ENCODE measurements at regions not wholly inside any gene's neighbourhood (a gene's known extent, or its start where the extent isn't known, plus 50 kb on each side); places are given as distances from the start of the nearest gene placed in this dataset.
"Not testable (repeated sequence)": the region's sequence is repeated elsewhere in the genome, so short reads cannot be mapped to it uniquely, and the experiment has no call there.

- no peak for DNase-seq (ENCODE audit: low spot score in 2 of 2)
Measured at GRCh38 chr6:78383968-78384367, 483.4 kb upstream of the IRAK1BP1 start.

DNA sequence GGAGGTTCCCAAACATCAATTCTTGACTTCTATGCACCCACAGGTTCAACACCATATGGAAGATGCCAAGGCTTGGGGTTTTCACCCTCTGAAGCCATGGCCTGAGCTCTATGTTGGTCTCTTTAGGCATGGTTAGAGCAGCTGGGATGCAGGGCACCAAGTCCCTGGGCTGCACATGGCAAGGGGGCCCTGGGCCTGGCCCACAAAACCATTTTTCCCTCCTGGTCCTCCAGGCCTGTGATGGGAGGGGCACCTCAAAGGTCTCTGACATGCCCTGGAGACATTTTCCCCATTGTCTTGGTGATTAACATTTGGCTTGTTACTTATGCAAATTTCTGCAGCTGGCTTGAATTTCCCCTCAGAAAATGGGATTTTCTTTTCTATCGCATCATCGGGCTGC, 480.5 kb upstream of the IRAK1BP1 start:
- H3K27ac ChIP-seq; H3K27me3 ChIP-seq; H3K4me3 ChIP-seq; DNase-seq (ENCODE audit: low spot score in 2 of 2); H3K4me1 ChIP-seq; intact Hi-C loops (cut with DNase I; ENCODE audit: low total_unique reads); H3K36me3 ChIP-seq: not testable (repeated sequence)
- peaks cover 11 to 46% of the 10 kb centered on the region in 2 donors for H3K9me3 ChIP-seq

More at GRCh38 chr6:78383968-78384367, 483.4 kb upstream of the IRAK1BP1 start:
- no peaks in the 10 kb centered on the region for H3K27me3 ChIP-seq
- no peak overlapping the region for H3K4me3 ChIP-seq
- TF ChIP-seq POLR2AphosphoS5 (IDR thresholded peaks at IDR 0.05) (no peak), CTCF (IDR thresholded peaks at IDR 0.05) (no peak), POLR2A (IDR thresholded peaks at IDR 0.05) (no peak)
- H3K27ac ChIP-seq = no peak overlapping the region
- H3K36me3 ChIP-seq = no peaks in the 10 kb centered on the region
- intact Hi-C loops (cut with DNase I; ENCODE audit: low total_unique reads) = no loop called here
- H3K9me3 ChIP-seq = peaks cover 11 to 47% of the 10 kb centered on the region in 2 donors
- no peaks in the 10 kb centered on the region for H3K4me1 ChIP-seq

DNA sequence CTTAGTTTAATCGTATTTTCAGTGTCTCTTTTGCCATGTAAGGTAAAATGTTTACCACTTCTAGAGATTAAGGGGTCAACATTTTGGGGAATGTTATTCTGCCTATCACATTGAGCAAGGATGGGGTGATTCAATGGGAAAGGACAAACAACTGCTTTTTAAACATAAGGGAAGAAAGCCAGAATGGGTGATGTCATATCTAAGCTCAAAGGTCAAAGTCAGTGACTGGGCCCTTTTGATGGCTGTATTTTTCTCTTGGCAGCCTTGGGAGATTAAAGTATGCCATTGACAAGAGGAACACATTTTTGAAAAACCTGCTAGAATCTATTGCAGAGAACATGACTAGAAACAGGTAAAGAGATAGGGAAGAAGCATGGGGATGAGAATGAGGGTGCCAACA, 477.3 kb upstream of the IRAK1BP1 start:
- intact Hi-C loops (cut with DNase I; ENCODE audit: low total_unique reads) = no loop called here
- Histone ChIP-seq H3K27ac (no peak overlapping the region), H3K4me1 (no peaks in the 10 kb centered on the region), H3K27me3 (no peaks in the 10 kb centered on the region), H3K9me3 (peaks cover 11 to 46% of the 10 kb centered on the region in 2 donors), H3K4me3 (no peak overlapping the region), H3K36me3 (no peaks in the 10 kb centered on the region)
- DNase-seq (ENCODE audit: low spot score in 2 of 2) = no peak
- TF ChIP-seq POLR2AphosphoS5 (IDR thresholded peaks at IDR 0.05) = no peak

DNA sequence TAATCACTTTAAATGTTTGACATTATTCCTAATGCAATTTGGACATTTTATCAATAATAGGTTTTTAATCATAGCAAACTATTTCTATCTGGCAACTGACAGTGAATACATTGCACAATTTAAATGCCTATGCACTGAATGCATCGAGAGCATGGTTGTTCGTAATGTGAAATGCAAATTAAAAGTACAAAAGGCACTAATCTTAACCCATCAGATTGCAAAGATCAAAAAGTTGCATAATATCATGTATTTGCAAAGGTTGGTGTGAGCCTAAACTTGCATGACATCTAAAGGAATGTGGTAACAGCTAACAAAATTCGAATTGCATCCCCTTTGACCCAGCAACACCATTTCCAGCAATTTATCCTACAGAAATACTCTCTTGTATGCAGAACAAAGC, 469.9 kb upstream of the IRAK1BP1 start:
- Histone ChIP-seq H3K4me3 (no peak overlapping the region), H3K27me3 (no peaks in the 10 kb centered on the region), H3K9me3 (no peaks in the 10 kb centered on the region), H3K36me3 (no peaks in the 10 kb centered on the region), H3K27ac (no peak overlapping the region), H3K4me1 (no peaks in the 10 kb centered on the region)
- no peak for DNase-seq (ENCODE audit: low spot score in 2 of 2)
- TF ChIP-seq POLR2A (IDR thresholded peaks at IDR 0.05) (no peak), POLR2AphosphoS5 (IDR thresholded peaks at IDR 0.05) (no peak), CTCF (IDR thresholded peaks at IDR 0.05) (no peak)
- intact Hi-C loops (cut with DNase I; ENCODE audit: low total_unique reads) = no loop called here

- Histone ChIP-seq H3K36me3 (no peaks in the 10 kb centered on the region), H3K4me1 (no peaks in the 10 kb centered on the region), H3K27ac (no peak overlapping the region), H3K4me3 (no peak overlapping the region), H3K9me3 (no peaks in the 10 kb centered on the region), H3K27me3 (no peaks in the 10 kb centered on the region)
- intact Hi-C loops (cut with DNase I; ENCODE audit: low total_unique reads) = no loop called here
- no peak for DNase-seq (ENCODE audit: low spot score in 2 of 2)
- TF ChIP-seq CTCF (IDR thresholded peaks at IDR 0.05) = no peak
- no peak for TF ChIP-seq POLR2A (IDR thresholded peaks at IDR 0.05)
- no peak for TF ChIP-seq POLR2AphosphoS5 (IDR thresholded peaks at IDR 0.05)
Measured at GRCh38 chr6:78398292-78398691, 469.1 kb upstream of the IRAK1BP1 start.

DNA sequence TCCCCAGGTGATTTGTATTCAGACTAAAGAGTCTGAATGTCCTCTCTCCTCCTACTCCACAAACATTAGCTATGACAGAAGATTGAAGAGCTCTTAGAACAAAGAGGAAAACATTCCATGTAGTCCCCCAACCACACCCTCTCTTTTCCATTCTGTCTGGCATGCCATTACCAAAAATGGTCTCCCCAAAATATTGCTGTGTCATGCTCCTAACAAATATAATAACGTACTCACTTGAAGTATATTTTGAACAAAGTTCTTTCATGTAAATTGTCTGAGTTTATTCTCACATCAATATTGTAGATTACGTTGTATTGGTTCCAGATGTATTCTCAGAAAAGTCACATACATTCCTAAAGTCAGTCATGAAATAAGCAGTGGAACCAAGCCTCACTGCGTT, 467.3 kb upstream of the IRAK1BP1 start:
- intact Hi-C loops (cut with DNase I; ENCODE audit: low total_unique reads) = no loop called here
- no peaks in the 10 kb centered on the region for H3K36me3 ChIP-seq
- H3K27me3 ChIP-seq = no peaks in the 10 kb centered on the region
- H3K9me3 ChIP-seq = no peaks in the 10 kb centered on the region
- TF ChIP-seq POLR2A (IDR thresholded peaks at IDR 0.05) = no peak
- TF ChIP-seq POLR2AphosphoS5 (IDR thresholded peaks at IDR 0.05) = no peak
- no peak for TF ChIP-seq CTCF (IDR thresholded peaks at IDR 0.05)
- no peak overlapping the region for H3K27ac ChIP-seq
- H3K4me1 ChIP-seq = no peaks in the 10 kb centered on the region
- H3K4me3 ChIP-seq = no peak overlapping the region
- no peak for DNase-seq (ENCODE audit: low spot score in 2 of 2)

All from breast epithelium (tissue), 4 donors.